ENCODE measurements at regions not wholly inside any gene's neighbourhood (a gene's known extent, or its start where the extent isn't known, plus 50 kb on each side); places are given as distances from the start of the nearest gene placed in this dataset.

DNA sequence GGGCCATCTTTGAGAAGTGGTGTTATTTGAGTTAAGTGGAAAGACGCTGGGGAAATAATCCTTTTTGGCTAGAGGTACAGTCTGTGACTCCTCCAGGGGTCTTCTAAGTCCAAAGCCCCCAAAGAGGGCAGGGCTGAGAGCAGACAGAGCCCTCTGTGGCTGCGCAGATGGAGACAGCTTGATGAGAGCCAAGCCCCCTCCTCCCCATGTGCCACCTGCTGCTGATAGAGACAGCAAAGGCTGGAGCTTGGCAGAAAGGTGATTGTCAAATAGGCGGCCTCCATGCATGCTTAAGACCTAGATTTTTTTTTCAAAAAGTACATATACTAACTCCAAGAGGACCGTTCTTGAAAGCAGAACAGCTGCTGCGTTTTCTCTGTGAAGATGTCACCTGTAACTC is 72.4 kb downstream of the CRYGS start:
- H4K20me1 ChIP-seq (ENCODE audit: insufficient read depth, poor library complexity, severe bottlenecking), result no peaks in the 10 kb centered on the region
- H3K9me2 ChIP-seq (replicated peaks; ENCODE audit: insufficient read depth), result no peaks in the 10 kb centered on the region
- TF ChIP-seq, protein P1, sequence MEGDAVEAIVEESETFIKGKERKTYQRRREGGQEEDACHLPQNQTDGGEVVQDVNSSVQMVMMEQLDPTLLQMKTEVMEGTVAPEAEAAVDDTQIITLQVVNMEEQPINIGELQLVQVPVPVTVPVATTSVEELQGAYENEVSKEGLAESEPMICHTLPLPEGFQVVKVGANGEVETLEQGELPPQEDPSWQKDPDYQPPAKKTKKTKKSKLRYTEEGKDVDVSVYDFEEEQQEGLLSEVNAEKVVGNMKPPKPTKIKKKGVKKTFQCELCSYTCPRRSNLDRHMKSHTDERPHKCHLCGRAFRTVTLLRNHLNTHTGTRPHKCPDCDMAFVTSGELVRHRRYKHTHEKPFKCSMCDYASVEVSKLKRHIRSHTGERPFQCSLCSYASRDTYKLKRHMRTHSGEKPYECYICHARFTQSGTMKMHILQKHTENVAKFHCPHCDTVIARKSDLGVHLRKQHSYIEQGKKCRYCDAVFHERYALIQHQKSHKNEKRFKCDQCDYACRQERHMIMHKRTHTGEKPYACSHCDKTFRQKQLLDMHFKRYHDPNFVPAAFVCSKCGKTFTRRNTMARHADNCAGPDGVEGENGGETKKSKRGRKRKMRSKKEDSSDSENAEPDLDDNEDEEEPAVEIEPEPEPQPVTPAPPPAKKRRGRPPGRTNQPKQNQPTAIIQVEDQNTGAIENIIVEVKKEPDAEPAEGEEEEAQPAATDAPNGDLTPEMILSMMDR (IDR thresholded peaks at IDR 0.05; ENCODE audit: poor library complexity), result no peak
- TF ChIP-seq EZH2phosphoT487 (IDR thresholded peaks at IDR 0.05; ENCODE audit: low read depth, severe bottlenecking, unreplicated experiment) (no peak), EZH2 (IDR thresholded peaks at IDR 0.05; ENCODE audit: borderline replicate concordance) (no peak)
- no peaks in the 10 kb centered on the region for H3K36me3 ChIP-seq (replicated peaks; ENCODE audit: insufficient read depth, low read depth)
- H3K9me3 ChIP-seq (ENCODE audit: low read depth), result no peaks in the 10 kb centered on the region
- WGBS (ENCODE audit: low lambda C conversion rate, missing lambda C conversion rate), result 67% methylated on average over 5 of the region's 5 CpGs
- DNase-seq (ENCODE audit: low spot score), result no peak
- H3K27me3 ChIP-seq, result peaks cover 7% of the 10 kb centered on the region
- peaks cover 3% of the 10 kb centered on the region for H3K4me1 ChIP-seq (ENCODE audit: insufficient read depth)
- H3K79me2 ChIP-seq, result no peaks in the 10 kb centered on the region
- no peak overlapping the region for H3K27ac ChIP-seq
- no peak overlapping the region for H2AFZ ChIP-seq
- no peak overlapping the region for H3K4me2 ChIP-seq
- H3K4me3 ChIP-seq, result no peak overlapping the region

DNA sequence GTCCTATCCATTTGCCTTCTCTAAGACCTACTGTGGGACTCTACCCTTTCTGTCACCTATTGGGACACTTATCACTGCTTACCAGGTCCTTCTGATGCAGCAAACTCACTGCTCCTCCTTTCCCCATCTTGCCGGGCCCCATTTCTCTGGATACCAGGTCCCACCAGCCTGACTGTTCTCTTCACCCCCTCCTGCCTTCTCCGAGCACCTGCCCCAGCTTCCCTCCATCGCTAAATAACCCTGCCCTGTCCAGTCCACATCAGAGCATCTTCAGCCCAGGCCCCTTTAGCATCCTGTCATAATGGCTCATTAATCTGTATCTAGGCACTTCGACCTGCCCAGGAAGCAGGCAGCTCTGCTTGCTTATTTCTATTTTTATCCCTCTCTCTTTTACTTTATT is 74.7 kb downstream of the CRYGS start:
- Histone ChIP-seq H3K36me3 (replicated peaks; ENCODE audit: insufficient read depth, low read depth) (no peaks in the 10 kb centered on the region), H3K27ac (no peak overlapping the region), H3K27me3 (peaks cover 7% of the 10 kb centered on the region), H3K9me2 (replicated peaks; ENCODE audit: insufficient read depth) (no peaks in the 10 kb centered on the region), H3K4me3 (no peak overlapping the region), H3K9me3 (ENCODE audit: low read depth) (no peaks in the 10 kb centered on the region), H4K20me1 (ENCODE audit: insufficient read depth, poor library complexity, severe bottlenecking) (no peaks in the 10 kb centered on the region), H3K4me1 (ENCODE audit: insufficient read depth) (no peaks in the 10 kb centered on the region), H3K4me2 (no peak overlapping the region), H3K79me2 (no peaks in the 10 kb centered on the region), H2AFZ (no peak overlapping the region)
- TF ChIP-seq EZH2phosphoT487 (IDR thresholded peaks at IDR 0.05; ENCODE audit: low read depth, severe bottlenecking, unreplicated experiment) (no peak), EZH2 (IDR thresholded peaks at IDR 0.05; ENCODE audit: borderline replicate concordance) (no peak)
- TF ChIP-seq, protein P1 (IDR thresholded peaks at IDR 0.05; ENCODE audit: poor library complexity), result no peak
- WGBS (ENCODE audit: low lambda C conversion rate, missing lambda C conversion rate), result 91% methylated on average over 4 of the region's 4 CpGs
- DNase-seq (ENCODE audit: low spot score), result no peak

DNA sequence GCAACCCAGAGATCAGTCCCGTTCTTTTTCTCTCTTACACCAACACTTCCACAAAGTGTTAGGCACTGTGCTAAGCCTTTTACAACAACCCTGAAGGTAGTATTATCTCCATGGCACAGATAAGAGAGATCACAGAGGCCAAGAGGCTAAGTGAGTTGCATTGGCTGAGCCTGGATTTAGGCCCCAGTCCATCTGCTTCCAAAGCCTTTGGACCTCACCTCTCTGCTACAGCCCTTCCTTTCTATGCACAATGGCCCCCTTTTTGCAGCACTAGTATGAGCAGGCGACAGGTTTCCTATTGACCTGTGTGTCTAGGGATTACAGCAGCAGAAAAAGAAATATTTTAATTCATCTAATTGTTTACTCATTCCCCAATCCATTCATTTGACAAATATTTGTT is 76.2 kb downstream of the CRYGS start:
- H3K4me1 ChIP-seq (ENCODE audit: insufficient read depth), result no peaks in the 10 kb centered on the region
- no peaks in the 10 kb centered on the region for H3K9me2 ChIP-seq (replicated peaks; ENCODE audit: insufficient read depth)
- H3K36me3 ChIP-seq (replicated peaks; ENCODE audit: insufficient read depth, low read depth), result no peaks in the 10 kb centered on the region
- H3K4me3 ChIP-seq, result no peak overlapping the region
- peaks cover 7% of the 10 kb centered on the region for H3K27me3 ChIP-seq
- no peaks in the 10 kb centered on the region for H3K79me2 ChIP-seq
- no peak overlapping the region for H3K4me2 ChIP-seq
- no peak overlapping the region for H3K27ac ChIP-seq
- WGBS (ENCODE audit: low lambda C conversion rate, missing lambda C conversion rate), result 29% methylated on average over 2 of the region's 2 CpGs
- no peaks in the 10 kb centered on the region for H4K20me1 ChIP-seq (ENCODE audit: insufficient read depth, poor library complexity, severe bottlenecking)
- TF ChIP-seq EZH2phosphoT487 (IDR thresholded peaks at IDR 0.05; ENCODE audit: low read depth, severe bottlenecking, unreplicated experiment) (no peak), EZH2 (IDR thresholded peaks at IDR 0.05; ENCODE audit: borderline replicate concordance) (no peak)
- TF ChIP-seq, protein P1 (IDR thresholded peaks at IDR 0.05; ENCODE audit: poor library complexity), result no peak
- H3K9me3 ChIP-seq (ENCODE audit: low read depth), result no peaks in the 10 kb centered on the region
- H2AFZ ChIP-seq, result no peak overlapping the region
- DNase-seq (ENCODE audit: low spot score), result no peak

Data from hepatocyte (in vitro differentiated cells).